IMR-90 (cell line): ENCODE measurements at regions not wholly inside any gene's neighbourhood (a gene's known extent, or its start where the extent isn't known, plus 50 kb on each side); places are given as distances from the start of the nearest gene placed in this dataset.

Source experiments
- BHLHE40 ChIP-seq: fragments of 150-350 bp; IDR thresholded peaks from 2 replicates; pipeline ENCODE4 v1.6.1; 2016; ENCODE audit warnings: mild to moderate bottlenecking, low read depth, low read length
- CEBPB ChIP-seq: IDR thresholded peaks from 2 replicates; pipeline ENCODE4 v1.6.1; 2012; ENCODE audit warnings: low read depth, low read length, improper control_type of control experiment
- CHD1 ChIP-seq: IDR thresholded peaks from 2 replicates; pipeline ENCODE4 v1.6.1; 2012; ENCODE audit warnings: low read depth, low read length, improper control_type of control experiment
- CTCF ChIP-seq: conservative IDR thresholded peaks from 2 replicates; pipeline ENCODE4 v1.5.1; 2012; ENCODE audit warnings: mild to moderate bottlenecking, low read depth, low read length, improper control_type of control experiment
- ELK1 ChIP-seq: fragments of 150-350 bp; IDR thresholded peaks from 2 replicates; pipeline ENCODE4 v1.6.1; 2016; ENCODE audit warnings: low read depth, mild to moderate bottlenecking, low read length, moderate library complexity, borderline replicate concordance
- FOS ChIP-seq: fragments of 150-350 bp; IDR thresholded peaks from 2 replicates; pipeline ENCODE4 v1.6.1; 2016; ENCODE audit warnings: low read depth, low read length
- MAFK ChIP-seq: IDR thresholded peaks from 2 replicates; pipeline ENCODE4 v1.6.1; 2012; ENCODE audit warnings: low read depth, low read length, improper control_type of control experiment
- MAZ ChIP-seq: IDR thresholded peaks from 2 replicates; pipeline ENCODE4 v1.6.1; 2012; ENCODE audit warnings: low read depth, mild to moderate bottlenecking, low read length, improper control_type of control experiment, moderate library complexity, borderline replicate concordance
- MXI1 ChIP-seq: IDR thresholded peaks from 2 replicates; pipeline ENCODE4 v1.6.1; 2012; ENCODE audit warnings: low read depth, mild to moderate bottlenecking, low read length, moderate library complexity, borderline replicate concordance
- NFE2L2 ChIP-seq: fragments of 150-350 bp; IDR thresholded peaks from 2 replicates; pipeline ENCODE4 v1.6.1; 2016; ENCODE audit warnings: low read depth, mild to moderate bottlenecking, low read length
- POLR2A ChIP-seq: IDR thresholded peaks from 2 replicates; pipeline ENCODE4 v1.6.1; 2012; ENCODE audit warnings: mild to moderate bottlenecking, low read depth, low read length
- RCOR1 ChIP-seq: IDR thresholded peaks from 2 replicates; pipeline ENCODE4 v1.6.1; 2012; ENCODE audit warnings: mild to moderate bottlenecking, low read length, improper control_type of control experiment; ENCODE audit not compliant: insufficient replicate concordance
- RFX5 ChIP-seq: IDR thresholded peaks from 2 replicates; pipeline ENCODE4 v1.8.0; 2012; ENCODE audit warnings: low read depth, mild to moderate bottlenecking, low read length, moderate library complexity
- USF2 ChIP-seq: fragments of 150-350 bp; IDR thresholded peaks from 2 replicates; pipeline ENCODE4 v1.6.1; 2017; ENCODE audit warnings: mild to moderate bottlenecking, antibody characterized with exemption, low read length, low read depth

GRCh38 chr2:144310484-144310883 is 209.4 kb downstream of the ZEB2 start:
- TF ChIP-seq CTCF (no peak), POLR2A (no peak), MAFK (no peak), RCOR1 (no peak), NFE2L2 (no peak), BHLHE40 (no peak), MAZ (no peak), FOS (no peak), USF2 (no peak), ELK1 (no peak), MXI1 (no peak), CEBPB (no peak), RFX5 (no peak), CHD1 (no peak)
